ENCODE measurements at regions not wholly inside any gene's neighbourhood (a gene's known extent, or its start where the extent isn't known, plus 50 kb on each side); places are given as distances from the start of the nearest gene placed in this dataset.

- no peak for DNase-seq (ENCODE audit: extremely low read depth, insufficient read length)
- Histone ChIP-seq H3K4me3 (replicated peaks; ENCODE audit: low read depth, low read length) (no peak overlapping the region), H3K27me3 (replicated peaks; ENCODE audit: control insufficient read depth, insufficient read depth, low read length) (no peaks in the 10 kb centered on the region), H3K36me3 (ENCODE audit: control insufficient read depth, insufficient read depth, low read length) (no peaks in the 10 kb centered on the region)
- TF ChIP-seq, protein P1, sequence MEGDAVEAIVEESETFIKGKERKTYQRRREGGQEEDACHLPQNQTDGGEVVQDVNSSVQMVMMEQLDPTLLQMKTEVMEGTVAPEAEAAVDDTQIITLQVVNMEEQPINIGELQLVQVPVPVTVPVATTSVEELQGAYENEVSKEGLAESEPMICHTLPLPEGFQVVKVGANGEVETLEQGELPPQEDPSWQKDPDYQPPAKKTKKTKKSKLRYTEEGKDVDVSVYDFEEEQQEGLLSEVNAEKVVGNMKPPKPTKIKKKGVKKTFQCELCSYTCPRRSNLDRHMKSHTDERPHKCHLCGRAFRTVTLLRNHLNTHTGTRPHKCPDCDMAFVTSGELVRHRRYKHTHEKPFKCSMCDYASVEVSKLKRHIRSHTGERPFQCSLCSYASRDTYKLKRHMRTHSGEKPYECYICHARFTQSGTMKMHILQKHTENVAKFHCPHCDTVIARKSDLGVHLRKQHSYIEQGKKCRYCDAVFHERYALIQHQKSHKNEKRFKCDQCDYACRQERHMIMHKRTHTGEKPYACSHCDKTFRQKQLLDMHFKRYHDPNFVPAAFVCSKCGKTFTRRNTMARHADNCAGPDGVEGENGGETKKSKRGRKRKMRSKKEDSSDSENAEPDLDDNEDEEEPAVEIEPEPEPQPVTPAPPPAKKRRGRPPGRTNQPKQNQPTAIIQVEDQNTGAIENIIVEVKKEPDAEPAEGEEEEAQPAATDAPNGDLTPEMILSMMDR (IDR thresholded peaks at IDR 0.05; ENCODE audit: insufficient read depth, low read length, poor library complexity, severe bottlenecking) = no peak
Measured at GRCh38 chr3:76855451-76855850, 184.4 kb upstream of the ROBO2 start.

- H3K27me3 ChIP-seq (replicated peaks; ENCODE audit: control insufficient read depth, insufficient read depth, low read length) = no peaks in the 10 kb centered on the region
- no peaks in the 10 kb centered on the region for H3K36me3 ChIP-seq (ENCODE audit: control insufficient read depth, insufficient read depth, low read length)
- no peak for DNase-seq (ENCODE audit: extremely low read depth, insufficient read length)
- H3K4me3 ChIP-seq (replicated peaks; ENCODE audit: low read depth, low read length) = no peak overlapping the region
- TF ChIP-seq, protein P1 (IDR thresholded peaks at IDR 0.05; ENCODE audit: insufficient read depth, low read length, poor library complexity, severe bottlenecking) = no peak
Measured at GRCh38 chr3:76859596-76859995, 180.3 kb upstream of the ROBO2 start.

DNA sequence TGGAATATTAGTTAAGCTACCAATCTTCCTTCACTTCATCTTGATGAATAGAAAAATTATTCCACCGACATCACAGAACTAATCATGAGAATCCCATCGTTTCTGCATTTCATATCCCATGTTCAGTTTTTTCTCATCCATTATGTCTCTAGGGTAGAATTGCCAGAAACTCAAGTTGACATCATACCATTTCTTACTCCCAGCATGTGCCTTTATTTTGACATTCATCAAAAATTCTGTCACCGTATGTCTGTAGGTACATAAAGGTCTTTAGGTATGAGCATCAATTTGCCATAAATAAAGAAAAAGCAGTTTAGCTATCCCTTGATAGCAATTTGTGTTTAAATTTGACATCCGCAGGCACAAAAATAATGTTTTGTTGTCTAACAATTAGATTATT, 175.5 kb upstream of the ROBO2 start:
- Histone ChIP-seq H3K27me3 (replicated peaks; ENCODE audit: control insufficient read depth, insufficient read depth, low read length) (no peaks in the 10 kb centered on the region), H3K36me3 (ENCODE audit: control insufficient read depth, insufficient read depth, low read length) (no peaks in the 10 kb centered on the region), H3K4me3 (replicated peaks; ENCODE audit: low read depth, low read length) (no peak overlapping the region)
- no peak for DNase-seq (ENCODE audit: extremely low read depth, insufficient read length)
- TF ChIP-seq, protein P1 (IDR thresholded peaks at IDR 0.05; ENCODE audit: insufficient read depth, low read length, poor library complexity, severe bottlenecking) = no peak

DNA sequence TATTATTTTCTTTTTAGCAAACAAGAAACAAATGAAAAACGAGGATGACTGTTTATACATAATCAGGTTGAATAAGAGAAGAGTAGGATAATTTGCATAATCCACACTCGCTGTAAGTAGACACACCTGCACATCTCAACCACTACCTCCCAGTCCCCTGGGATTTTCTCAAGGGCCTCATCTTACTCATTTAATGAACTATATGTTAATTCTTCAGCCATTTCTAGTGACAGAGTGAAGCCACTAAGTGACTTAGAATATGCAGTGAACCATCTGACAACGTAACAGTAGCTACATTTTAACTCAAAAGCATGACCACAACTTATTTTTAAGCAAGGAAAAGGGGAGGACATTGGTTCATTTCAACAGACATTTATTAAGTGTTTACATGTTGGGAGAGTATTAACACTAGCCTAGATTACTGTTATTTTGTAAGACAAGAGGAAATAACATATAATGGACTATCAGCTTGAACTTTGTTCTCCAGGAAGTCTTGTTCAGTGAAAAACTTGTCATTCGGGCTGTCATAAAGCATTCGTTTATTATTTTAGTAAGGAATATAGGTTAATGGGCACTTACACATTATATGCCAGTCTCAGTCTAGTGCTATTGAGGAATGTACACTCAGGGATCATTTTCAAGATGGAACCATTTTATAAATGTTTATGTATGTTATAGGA, 173.0 kb upstream of the ROBO2 start:
- H3K4me3 ChIP-seq (replicated peaks; ENCODE audit: low read depth, low read length) = no peak overlapping the region
- DNase-seq (ENCODE audit: extremely low read depth, insufficient read length) = no peak
- H3K27me3 ChIP-seq (replicated peaks; ENCODE audit: control insufficient read depth, insufficient read depth, low read length) = no peaks in the 10 kb centered on the region
- TF ChIP-seq, protein P1 (IDR thresholded peaks at IDR 0.05; ENCODE audit: insufficient read depth, low read length, poor library complexity, severe bottlenecking) = no peak
- no peaks in the 10 kb centered on the region for H3K36me3 ChIP-seq (ENCODE audit: control insufficient read depth, insufficient read depth, low read length)

- no peak overlapping the region for H3K4me3 ChIP-seq (replicated peaks; ENCODE audit: low read depth, low read length)
- no peak for DNase-seq (ENCODE audit: extremely low read depth, insufficient read length)
- TF ChIP-seq, protein P1 (IDR thresholded peaks at IDR 0.05; ENCODE audit: insufficient read depth, low read length, poor library complexity, severe bottlenecking) = no peak
- no peaks in the 10 kb centered on the region for H3K27me3 ChIP-seq (replicated peaks; ENCODE audit: control insufficient read depth, insufficient read depth, low read length)
- no peaks in the 10 kb centered on the region for H3K36me3 ChIP-seq (ENCODE audit: control insufficient read depth, insufficient read depth, low read length)
Measured at GRCh38 chr3:76869726-76870384, 170.0 kb upstream of the ROBO2 start.
